ENCODE measurements at regions not wholly inside any gene's neighbourhood (a gene's known extent, or its start where the extent isn't known, plus 50 kb on each side); places are given as distances from the start of the nearest gene placed in this dataset.

DNA sequence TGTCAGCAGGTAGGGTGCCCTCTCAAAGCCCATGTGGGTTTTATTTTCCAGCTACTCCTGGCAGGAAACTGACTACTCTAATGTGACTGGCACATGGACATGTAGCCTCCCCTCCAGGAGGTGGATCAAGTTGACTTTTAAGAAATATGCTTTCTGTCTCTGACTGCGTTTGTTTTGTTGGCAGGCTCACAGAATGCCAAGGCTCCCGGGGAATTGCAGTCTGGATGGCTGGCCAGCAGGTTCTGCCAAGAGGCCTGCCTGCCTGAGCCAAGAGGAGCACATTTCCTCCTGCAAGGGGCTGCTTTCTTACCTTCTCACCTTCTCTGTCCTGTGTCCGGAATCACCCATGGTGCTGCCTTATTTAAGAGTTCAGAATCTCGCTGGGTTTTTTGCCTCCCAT, 217.3 kb upstream of the ERCC4 start:
- H3K36me3 ChIP-seq (ENCODE audit: control insufficient read depth in 2 of 2, extremely low read depth in 1 of 2, insufficient read depth in 2 of 2, low read length in 2 of 2), result no peaks in the 10 kb centered on the region
- dilution Hi-C loops (cut with MboI; ENCODE audit: extremely low pct_ligation_motif_present, low sequenced_read_pairs), result no loop called here
- H3K9ac ChIP-seq (replicated peaks; ENCODE audit: extremely low read depth, insufficient read depth, low read length), result no peak overlapping the region
- intact Hi-C loops (cut with micrococcal nuclease), result no loop called here
- no peaks in the 10 kb centered on the region for H4K20me1 ChIP-seq (replicated peaks; ENCODE audit: control insufficient read depth, extremely low read depth, insufficient read depth, low read length)
- FAIRE-seq (no peak), DNase-seq (ENCODE audit: low read depth, low spot score) (no peak)
- no peaks in the 10 kb centered on the region for H3K9me1 ChIP-seq (replicated peaks; ENCODE audit: control insufficient read depth, extremely low read depth, insufficient read depth, low read length)
- H3K4me2 ChIP-seq (ENCODE audit: insufficient read depth, low read length), result no peak overlapping the region
- no peak for TF ChIP-seq MYC (IDR thresholded peaks at IDR 0.05; ENCODE audit: low read depth, low read length)
- H3K4me1 ChIP-seq (ENCODE audit: control insufficient read depth, extremely low read depth, insufficient read depth, low read length), result no peaks in the 10 kb centered on the region
- POLR2A ChIA-PET, result no interaction called here
- H2AFZ ChIP-seq (ENCODE audit: low read depth, low read length), result no peak overlapping the region
- no peaks in the 10 kb centered on the region for H3K79me2 ChIP-seq (ENCODE audit: control insufficient read depth, insufficient read depth, low read length)
- H3K9me3 ChIP-seq (replicated peaks; ENCODE audit: control insufficient read depth, insufficient read depth, low read length), result peaks cover 6% of the 10 kb centered on the region
- H3K27me3 ChIP-seq (ENCODE audit: control insufficient read depth in 2 of 2, insufficient read depth in 2 of 2, low read length in 2 of 2), result no peaks in the 10 kb centered on the region
- H3K27ac ChIP-seq (ENCODE audit: insufficient read depth, low read depth, low read length), result no peak overlapping the region
- no peak overlapping the region for H3K4me3 ChIP-seq (replicated peaks in 1 of 3; ENCODE audit: insufficient read depth in 1 of 3, low read depth in 1 of 3, low read length in 3 of 3)
- CTCF ChIA-PET, result no interaction called here
- no TSS peak for BruUV-seq (replicated peaks)

DNA sequence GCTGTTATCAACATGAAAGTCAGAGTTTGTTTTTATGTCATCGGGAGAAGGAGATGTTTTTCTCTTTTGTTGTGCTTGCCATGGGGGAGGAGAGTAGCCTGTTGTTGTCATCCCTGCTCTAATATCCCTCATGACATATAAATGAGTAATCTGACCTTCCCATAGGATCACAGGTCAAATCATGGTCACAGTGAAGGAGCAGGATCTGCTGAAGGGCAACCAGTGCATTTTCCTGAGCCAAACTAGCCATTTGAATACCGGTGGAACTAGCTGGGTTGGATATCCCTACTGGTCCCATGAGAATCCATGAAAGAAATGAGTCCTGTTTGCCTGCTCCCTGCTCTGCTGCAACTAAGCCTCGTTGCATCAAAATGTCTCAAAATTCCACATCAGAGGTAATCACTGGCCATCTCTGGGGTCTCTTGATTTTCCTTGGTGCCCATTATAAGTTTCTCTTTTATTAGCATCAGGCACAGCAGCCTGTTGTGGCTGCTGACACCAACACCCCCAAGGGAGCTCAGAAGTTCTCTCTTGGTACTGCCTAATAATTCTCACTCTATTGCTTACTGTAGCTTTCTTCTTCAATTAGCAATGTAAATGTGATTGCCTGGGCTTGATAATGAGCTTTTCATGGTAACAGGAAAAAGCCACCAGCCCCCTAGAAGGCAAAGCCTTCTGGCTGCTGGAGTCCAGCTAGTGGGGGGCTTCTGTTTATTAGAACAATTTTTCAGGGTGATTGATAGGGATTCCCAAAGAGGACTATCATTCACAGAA, 211.4 kb upstream of the ERCC4 start:
- TF ChIP-seq POLR2A (IDR thresholded peaks at IDR 0.05; ENCODE audit: low read depth, low read length) (no peak), GATA2 (IDR thresholded peaks at IDR 0.05; ENCODE audit: insufficient read depth, insufficient read length, low read depth, low read length) (no peak), FOS (IDR thresholded peaks at IDR 0.05; ENCODE audit: borderline replicate concordance, insufficient read depth, low read length) (no peak), EZH2 (IDR thresholded peaks at IDR 0.05; ENCODE audit: borderline replicate concordance, low read depth, low read length, severe bottlenecking) (no peak), JUN (IDR thresholded peaks at IDR 0.05; ENCODE audit: borderline replicate concordance, insufficient read depth, insufficient read length, low read depth) (no peak), CTCF (IDR thresholded peaks at IDR 0.05; ENCODE audit: extremely low read depth in 1 of 2, insufficient read depth in 1 of 2, low read depth in 1 of 2, low read length in 2 of 2) (no peak), POLR2AphosphoS5 (IDR thresholded peaks at IDR 0.05; ENCODE audit: insufficient read depth, low read depth, low read length) (no peak), MYC (IDR thresholded peaks at IDR 0.05; ENCODE audit: low read depth, low read length) (no peak)
- TF ChIP-seq, protein P1, sequence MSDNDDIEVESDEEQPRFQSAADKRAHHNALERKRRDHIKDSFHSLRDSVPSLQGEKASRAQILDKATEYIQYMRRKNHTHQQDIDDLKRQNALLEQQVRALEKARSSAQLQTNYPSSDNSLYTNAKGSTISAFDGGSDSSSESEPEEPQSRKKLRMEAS (IDR thresholded peaks at IDR 0.05; ENCODE audit: insufficient read depth, insufficient read length), result no peak
- BruUV-seq (replicated peaks), result no TSS peak
- Histone ChIP-seq H3K36me3 (ENCODE audit: control insufficient read depth in 2 of 2, extremely low read depth in 1 of 2, insufficient read depth in 2 of 2, low read length in 2 of 2) (no peaks in the 10 kb centered on the region), H3K9ac (replicated peaks; ENCODE audit: extremely low read depth, insufficient read depth, low read length) (no peak overlapping the region), H3K9me3 (replicated peaks; ENCODE audit: control insufficient read depth, insufficient read depth, low read length) (peaks cover 2% of the 10 kb centered on the region), H3K79me2 (ENCODE audit: control insufficient read depth, insufficient read depth, low read length) (no peaks in the 10 kb centered on the region), H4K20me1 (replicated peaks; ENCODE audit: control insufficient read depth, extremely low read depth, insufficient read depth, low read length) (no peaks in the 10 kb centered on the region), H3K27me3 (ENCODE audit: control insufficient read depth in 2 of 2, insufficient read depth in 2 of 2, low read length in 2 of 2) (no peaks in the 10 kb centered on the region), H3K4me1 (ENCODE audit: control insufficient read depth, extremely low read depth, insufficient read depth, low read length) (no peaks in the 10 kb centered on the region), H3K4me2 (ENCODE audit: insufficient read depth, low read length) (no peak overlapping the region), H2AFZ (ENCODE audit: low read depth, low read length) (no peak overlapping the region), H3K27ac (ENCODE audit: insufficient read depth, low read depth, low read length) (no peak overlapping the region), H3K4me3 (replicated peaks in 1 of 3; ENCODE audit: insufficient read depth in 1 of 3, low read depth in 1 of 3, low read length in 3 of 3) (no peak overlapping the region), H3K9me1 (replicated peaks; ENCODE audit: control insufficient read depth, extremely low read depth, insufficient read depth, low read length) (no peaks in the 10 kb centered on the region)
- no peak for DNase-seq (ENCODE audit: low read depth, low spot score)
- POLR2A ChIA-PET, result no interaction called here
- intact Hi-C loops (cut with micrococcal nuclease) (no loop called here), dilution Hi-C loops (cut with MboI; ENCODE audit: extremely low pct_ligation_motif_present, low sequenced_read_pairs) (no loop called here)
- CTCF ChIA-PET, result no interaction called here
- no peak for FAIRE-seq

All from endothelial cell of umbilical vein (primary cell).